VCaP (cell line): ENCODE measurements at regions not wholly inside any gene's neighbourhood (a gene's known extent, or its start where the extent isn't known, plus 50 kb on each side); places are given as distances from the start of the nearest gene placed in this dataset.
"Not testable (repeated sequence)": the region's sequence is repeated elsewhere in the genome, so short reads cannot be mapped to it uniquely, and the experiment has no call there.

Experiments
- H3K27ac ChIP-seq: fragments of 450-650 bp; 2 replicates; pipeline ENCODE4 v1.5.1; 2017
- CTCF ChIP-seq: fragments of 450-650 bp; conservative IDR thresholded peaks from 2 replicates; pipeline ENCODE4 v1.5.1; 2017; ENCODE audit warnings: mild to moderate bottlenecking, moderate library complexity

GRCh38 chr4:162497564-162498167, 333.9 kb upstream of the FSTL5 start:
- no peak overlapping the region for H3K27ac ChIP-seq
- peak; percentile 92 for TF ChIP-seq CTCF

- no peak for TF ChIP-seq CTCF
- H3K27ac ChIP-seq = no peak overlapping the region
These were observed 331.1 kb upstream of the FSTL5 start for GRCh38 chr4:162494935-162495334.

- H3K27ac ChIP-seq = no peak overlapping the region
- TF ChIP-seq CTCF = no peak
These were observed 321.7 kb upstream of the FSTL5 start for GRCh38 chr4:162485486-162485885.

- H3K27ac ChIP-seq = no peak overlapping the region
- TF ChIP-seq CTCF = no peak
These were observed 311.4 kb upstream of the FSTL5 start for GRCh38 chr4:162475246-162475645.

GRCh38 chr4:162469977-162470376, 306.2 kb upstream of the FSTL5 start:
- H3K27ac ChIP-seq = no peak overlapping the region
- TF ChIP-seq CTCF = no peak

- H3K27ac ChIP-seq = not testable (repeated sequence)
These were observed 301.6 kb upstream of the FSTL5 start for GRCh38 chr4:162465356-162465755.

GRCh38 chr4:162461952-162462351, 298.2 kb upstream of the FSTL5 start:
- TF ChIP-seq CTCF = peak; percentile 48
- no peak overlapping the region for H3K27ac ChIP-seq

- H3K27ac ChIP-seq = no peak overlapping the region
- TF ChIP-seq CTCF = no peak
These were observed 294.3 kb upstream of the FSTL5 start for GRCh38 chr4:162458051-162458450.
